ENCODE measurements at regions not wholly inside any gene's neighbourhood (a gene's known extent, or its start where the extent isn't known, plus 50 kb on each side); places are given as distances from the start of the nearest gene placed in this dataset.
"Not testable (repeated sequence)": the region's sequence is repeated elsewhere in the genome, so short reads cannot be mapped to it uniquely, and the experiment has no call there.

- no peaks in the 10 kb centered on the region for H3K4me1 ChIP-seq
- no peak for TF ChIP-seq CTCF (IDR thresholded peaks at IDR 0.05; ENCODE audit: low read depth, low read length)
- no peaks in the 10 kb centered on the region for H3K9me3 ChIP-seq
- H3K4me3 ChIP-seq (ENCODE audit: low read depth, low read length): no peak overlapping the region
- no peaks in the 10 kb centered on the region for H3K36me3 ChIP-seq
- H3K27me3 ChIP-seq: no peaks in the 10 kb centered on the region
- DNase-seq: no peak
These were observed 352.4 kb downstream of the SPRY2 start for GRCh38 chr13:79988573-79988972.

DNA sequence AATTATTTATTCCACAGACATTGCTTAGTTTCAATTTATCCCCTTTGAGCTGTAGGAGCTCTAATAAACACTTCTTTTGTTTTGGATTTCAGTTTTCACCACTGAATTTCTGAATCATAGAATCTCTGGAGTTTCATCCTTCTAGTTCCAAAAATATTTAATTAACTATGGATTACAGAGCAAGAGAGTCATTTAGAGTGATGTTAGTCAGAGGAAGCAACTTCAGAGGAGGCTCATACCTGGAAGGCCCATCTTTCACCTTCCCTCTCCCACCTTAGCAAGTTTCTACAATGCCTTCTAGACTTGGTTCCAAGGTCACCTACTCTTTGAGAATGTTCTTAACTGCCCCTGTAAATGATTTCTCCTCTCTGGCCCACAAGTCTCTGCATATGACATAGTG is 353.2 kb downstream of the SPRY2 start:
- no peak for TF ChIP-seq CTCF (IDR thresholded peaks at IDR 0.05; ENCODE audit: low read depth, low read length)
- no peak for DNase-seq
- no peak overlapping the region for H3K4me3 ChIP-seq (ENCODE audit: low read depth, low read length)
- no peaks in the 10 kb centered on the region for H3K4me1 ChIP-seq
- no peaks in the 10 kb centered on the region for H3K36me3 ChIP-seq
- H3K27me3 ChIP-seq: no peaks in the 10 kb centered on the region
- H3K9me3 ChIP-seq: no peaks in the 10 kb centered on the region

GRCh38 chr13:79987323-79987722 is 353.6 kb downstream of the SPRY2 start:
- DNase-seq: no peak
- Histone ChIP-seq H3K9me3 (no peaks in the 10 kb centered on the region), H3K36me3 (no peaks in the 10 kb centered on the region), H3K4me1 (no peaks in the 10 kb centered on the region), H3K4me3 (ENCODE audit: low read depth, low read length) (no peak overlapping the region), H3K27me3 (no peaks in the 10 kb centered on the region)
- no peak for TF ChIP-seq CTCF (IDR thresholded peaks at IDR 0.05; ENCODE audit: low read depth, low read length)

GRCh38 chr13:79986890-79987289 is 354.0 kb downstream of the SPRY2 start:
- no peak for TF ChIP-seq CTCF (IDR thresholded peaks at IDR 0.05; ENCODE audit: low read depth, low read length)
- no peak for DNase-seq
- Histone ChIP-seq H3K27me3 (no peaks in the 10 kb centered on the region), H3K36me3 (no peaks in the 10 kb centered on the region), H3K9me3 (no peaks in the 10 kb centered on the region), H3K4me3 (ENCODE audit: low read depth, low read length) (no peak overlapping the region), H3K4me1 (no peaks in the 10 kb centered on the region)

DNA sequence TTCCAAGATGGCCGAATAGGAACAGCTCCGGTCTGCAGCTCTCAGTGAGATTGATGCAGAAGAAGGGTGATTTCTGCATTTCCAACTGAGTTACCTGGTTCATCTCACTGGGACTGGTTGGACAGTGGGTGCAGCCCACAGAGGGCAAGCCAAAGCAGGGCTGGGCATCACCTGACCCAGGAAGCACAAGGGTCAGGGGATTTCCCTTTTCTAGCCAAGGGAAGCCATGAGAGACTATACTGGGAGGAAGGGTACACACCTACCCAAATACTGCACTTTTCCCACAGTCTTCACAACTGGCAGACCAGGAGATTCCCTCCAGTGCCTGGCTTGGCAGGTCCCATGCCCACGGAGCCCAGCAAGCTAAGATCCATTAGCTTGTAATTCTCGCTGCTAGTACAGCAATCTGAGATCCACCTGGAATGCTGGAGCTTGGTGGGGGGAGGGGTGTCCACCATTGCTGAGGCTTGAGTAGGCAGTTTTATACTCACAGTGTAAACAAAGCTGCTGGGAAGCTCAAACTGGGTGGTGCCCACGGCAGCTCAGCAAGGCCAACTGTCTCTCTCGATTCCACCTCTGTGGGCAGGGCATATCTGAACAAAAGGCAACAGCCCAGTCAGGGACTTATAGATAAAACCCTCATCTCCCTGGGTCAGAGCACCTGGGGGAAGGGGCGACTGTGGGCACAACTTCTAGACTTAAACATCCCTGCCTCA is 365.8 kb downstream of the SPRY2 start:
- H3K9me3 ChIP-seq; H3K4me3 ChIP-seq (ENCODE audit: low read depth, low read length); H3K4me1 ChIP-seq; DNase-seq; H3K27me3 ChIP-seq; H3K36me3 ChIP-seq: not testable (repeated sequence)

DNA sequence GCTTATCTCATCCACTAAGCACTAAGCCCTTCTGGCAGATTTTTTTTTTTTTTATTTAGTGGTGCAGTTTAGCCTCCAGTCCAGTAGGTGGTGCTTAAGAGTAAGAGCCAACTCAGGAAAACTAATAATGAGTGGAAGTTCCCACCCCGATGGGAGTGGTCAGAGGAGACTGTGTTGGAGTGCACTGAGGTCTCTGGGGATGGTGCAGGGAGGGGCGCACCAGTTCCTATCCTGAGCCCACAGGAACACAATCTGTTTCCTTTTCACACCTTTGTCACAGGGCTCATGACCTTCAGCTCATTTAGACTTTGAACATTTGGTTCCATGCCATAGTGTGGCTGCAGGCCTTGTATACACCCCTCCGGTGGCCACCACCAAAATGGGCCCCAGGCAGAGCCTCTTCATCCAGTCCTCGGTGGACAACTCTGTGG is 367.4 kb downstream of the SPRY2 start:
- TF ChIP-seq CTCF (IDR thresholded peaks at IDR 0.05; ENCODE audit: low read depth, low read length): peak; percentile 78
- Histone ChIP-seq H3K4me1 (no peaks in the 10 kb centered on the region), H3K27me3 (no peaks in the 10 kb centered on the region), H3K36me3 (no peaks in the 10 kb centered on the region), H3K9me3 (no peaks in the 10 kb centered on the region), H3K4me3 (ENCODE audit: low read depth, low read length) (no peak overlapping the region)
- DNase-seq: peak; percentile 61

All from BE2C (cell line).